Left lung (tissue), 4 donors: ENCODE measurements at regions not wholly inside any gene's neighbourhood (a gene's known extent, or its start where the extent isn't known, plus 50 kb on each side); places are given as distances from the start of the nearest gene placed in this dataset.

Experiments used
- ATAC-seq: fragments of 200-7000 bp; cut with Tn5 transposase; one replicate; pipeline ENCODE4 v1.9.1; 2020; ENCODE audit warnings: moderate library complexity
- DNase-seq, 4 donors: peaks; one replicate each; pipeline ENCODE4 v3.0.0-alpha.2; 2013 to 2020
- H3K27ac ChIP-seq, 2 donors: fragments of 200-600 bp; sonication (generic) in 1 of 2; one replicate each; pipeline versions ENCODE4 v1.5.0 to v1.8.0; 2020 to 2021
- H3K27me3 ChIP-seq, 2 donors: fragments of 200-600 bp; sonication (generic) in 1 of 2; one replicate each; pipeline versions ENCODE4 v1.5.0 to v1.8.0; 2020 to 2021
- H3K36me3 ChIP-seq, 2 donors: fragments of 200-600 bp; sonication (generic) in 1 of 2; one replicate each; pipeline versions ENCODE4 v1.5.0 to v1.8.0; 2020 to 2021
- H3K4me1 ChIP-seq, 2 donors: fragments of 200-600 bp; one replicate each; pipeline ENCODE4 v1.8.0; 2021
- H3K4me3 ChIP-seq, 2 donors: fragments of 200-600 bp; sonication (generic) in 1 of 2; one replicate each; pipeline versions ENCODE4 v1.5.0 to v1.8.0; 2020 to 2021; ENCODE audit warnings: mild to moderate bottlenecking in 1 of 2
- H3K9me3 ChIP-seq, 2 donors: fragments of 200-600 bp; sonication (generic) in 1 of 2; one replicate each; pipeline versions ENCODE4 v1.5.0 to v1.8.0; 2020 to 2021
- intact Hi-C, 2 donors: fragments of 100-400 bp; cut with DNase I; formaldehyde crosslinking; loops; one replicate each; pipeline versions ENCODE4 v1.11.2 to v1.14.2; 2022
- TF ChIP-seq, protein P1 (sequence below), 2 donors: fragments of 200-600 bp; sonication (generic) in 1 of 2; IDR thresholded peaks; one replicate each; pipeline versions ENCODE4 v1.5.0 to v1.8.0; 2021; ENCODE audit warnings: antibody characterized with exemption in 2 of 2
- donor health status: DM: no; HTN: yes; CAD: no.
- donor health status: DM: no; HTN: no; CAD: no.

DNA sequence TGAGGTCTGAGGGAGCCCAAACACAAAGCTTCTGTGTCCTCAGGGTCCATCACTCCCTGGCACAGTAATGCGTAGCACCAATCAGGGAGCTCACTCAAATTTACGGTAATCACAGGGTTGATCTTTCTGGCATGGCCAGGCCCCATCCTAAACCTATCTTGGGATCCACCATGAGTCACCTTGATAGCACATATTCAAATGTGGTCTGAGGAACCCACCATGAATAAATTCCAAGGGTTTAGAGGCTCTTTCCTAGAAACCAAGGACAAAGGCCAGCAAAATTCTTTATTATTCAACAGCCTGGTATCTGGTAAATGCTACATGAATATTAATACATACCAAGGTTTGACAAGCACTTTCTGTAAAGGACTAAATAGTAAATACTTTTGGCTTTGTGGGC, 254.5 kb downstream of the TLR4 start:
- intact Hi-C loops, result no loop called here
- TF ChIP-seq, protein P1, sequence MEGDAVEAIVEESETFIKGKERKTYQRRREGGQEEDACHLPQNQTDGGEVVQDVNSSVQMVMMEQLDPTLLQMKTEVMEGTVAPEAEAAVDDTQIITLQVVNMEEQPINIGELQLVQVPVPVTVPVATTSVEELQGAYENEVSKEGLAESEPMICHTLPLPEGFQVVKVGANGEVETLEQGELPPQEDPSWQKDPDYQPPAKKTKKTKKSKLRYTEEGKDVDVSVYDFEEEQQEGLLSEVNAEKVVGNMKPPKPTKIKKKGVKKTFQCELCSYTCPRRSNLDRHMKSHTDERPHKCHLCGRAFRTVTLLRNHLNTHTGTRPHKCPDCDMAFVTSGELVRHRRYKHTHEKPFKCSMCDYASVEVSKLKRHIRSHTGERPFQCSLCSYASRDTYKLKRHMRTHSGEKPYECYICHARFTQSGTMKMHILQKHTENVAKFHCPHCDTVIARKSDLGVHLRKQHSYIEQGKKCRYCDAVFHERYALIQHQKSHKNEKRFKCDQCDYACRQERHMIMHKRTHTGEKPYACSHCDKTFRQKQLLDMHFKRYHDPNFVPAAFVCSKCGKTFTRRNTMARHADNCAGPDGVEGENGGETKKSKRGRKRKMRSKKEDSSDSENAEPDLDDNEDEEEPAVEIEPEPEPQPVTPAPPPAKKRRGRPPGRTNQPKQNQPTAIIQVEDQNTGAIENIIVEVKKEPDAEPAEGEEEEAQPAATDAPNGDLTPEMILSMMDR (IDR thresholded peaks at IDR 0.05), result no peak
- H3K36me3 ChIP-seq, result no peaks in the 10 kb centered on the region
- no peaks in the 10 kb centered on the region for H3K27me3 ChIP-seq
- no peak overlapping the region for H3K4me3 ChIP-seq
- DNase-seq (no peak), ATAC-seq (no peak)
- no peak overlapping the region for H3K27ac ChIP-seq
- no peaks in the 10 kb centered on the region for H3K4me1 ChIP-seq
- no peaks in the 10 kb centered on the region for H3K9me3 ChIP-seq

DNA sequence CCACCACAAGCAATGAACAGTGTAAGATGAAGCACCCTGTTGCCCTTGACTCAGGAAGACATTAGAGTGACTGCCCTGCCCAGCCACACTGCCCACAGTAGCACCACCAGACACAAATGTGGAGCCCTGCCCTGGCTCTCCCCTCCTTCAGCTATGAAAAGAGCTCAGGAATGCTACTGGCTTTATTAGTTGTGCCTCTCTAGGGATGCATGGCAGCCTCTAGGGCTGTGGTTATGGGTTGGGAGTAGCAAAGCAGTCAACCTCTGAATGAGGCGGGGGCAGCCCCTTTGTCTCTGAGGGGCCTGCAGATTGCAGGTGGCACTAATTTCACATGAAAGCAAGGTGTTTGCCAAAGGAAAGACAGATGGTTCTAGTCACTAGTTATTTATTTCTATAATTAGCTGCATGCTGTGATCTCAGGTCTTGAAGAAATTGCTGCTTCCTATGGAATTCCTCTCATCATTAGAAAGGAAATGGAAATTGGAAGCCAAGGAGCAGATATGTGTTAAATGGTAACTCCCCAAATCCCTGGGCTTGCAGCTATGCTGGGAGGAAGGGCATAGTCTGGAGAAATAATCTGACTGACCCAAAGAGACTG, 259.4 kb downstream of the TLR4 start:
- no peak for ATAC-seq
- TF ChIP-seq, protein P1 (IDR thresholded peaks at IDR 0.05), result no peak
- no peak overlapping the region for H3K27ac ChIP-seq

DNA sequence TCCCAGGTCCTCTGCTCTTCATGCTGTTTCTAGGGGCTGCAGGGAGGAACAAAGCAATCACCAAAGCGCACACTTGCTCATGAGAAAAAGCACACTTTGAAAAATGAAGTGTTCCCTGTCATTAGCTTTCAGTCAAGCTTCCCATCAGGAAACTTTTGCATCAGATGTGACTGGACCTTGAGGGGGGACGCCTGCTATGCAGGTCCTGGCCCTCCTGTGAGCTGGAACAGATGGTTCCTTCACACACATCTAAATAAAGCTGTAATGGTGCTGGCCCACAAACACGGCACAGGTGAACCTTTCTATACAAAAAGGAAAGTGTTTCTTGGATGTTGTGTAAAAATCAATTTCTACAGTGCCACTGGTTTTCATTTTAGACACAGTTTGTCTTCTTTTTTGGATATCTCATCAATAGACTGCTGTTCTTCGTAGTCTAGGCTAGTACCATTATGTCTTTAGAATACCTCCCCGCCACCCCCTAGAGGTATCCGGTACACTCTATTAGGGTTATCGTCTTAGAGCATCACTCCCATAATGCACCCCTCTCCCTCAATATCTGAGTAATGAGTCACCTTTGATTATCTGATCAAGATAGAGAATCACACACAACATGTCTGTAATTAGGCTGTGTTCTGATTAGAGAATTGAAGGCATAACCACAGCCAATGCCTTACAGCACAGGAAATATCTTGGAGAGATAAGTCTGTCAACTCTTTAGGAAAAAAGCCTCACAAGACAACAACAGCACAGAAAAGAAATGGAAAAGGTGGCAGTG, 266.3 kb downstream of the TLR4 start:
- TF ChIP-seq, protein P1 (IDR thresholded peaks at IDR 0.05), result no peak
- intact Hi-C loops, result no loop called here
- Histone ChIP-seq H3K36me3 (no peaks in the 10 kb centered on the region), H3K27ac (no peak overlapping the region), H3K27me3 (no peaks in the 10 kb centered on the region), H3K9me3 (no peaks in the 10 kb centered on the region), H3K4me3 (no peak overlapping the region), H3K4me1 (no peaks in the 10 kb centered on the region)
- ATAC-seq, result no peak
- DNase-seq, result no peak

More for the DNA sequence above, 259.4 kb downstream of the TLR4 start:
- Histone ChIP-seq H3K9me3 (no peaks in the 10 kb centered on the region), H3K4me3 (no peak overlapping the region), H3K27me3 (no peaks in the 10 kb centered on the region), H3K4me1 (no peaks in the 10 kb centered on the region), H3K36me3 (no peaks in the 10 kb centered on the region)
- DNase-seq, result no peak
- intact Hi-C loops, result no loop called here

DNA sequence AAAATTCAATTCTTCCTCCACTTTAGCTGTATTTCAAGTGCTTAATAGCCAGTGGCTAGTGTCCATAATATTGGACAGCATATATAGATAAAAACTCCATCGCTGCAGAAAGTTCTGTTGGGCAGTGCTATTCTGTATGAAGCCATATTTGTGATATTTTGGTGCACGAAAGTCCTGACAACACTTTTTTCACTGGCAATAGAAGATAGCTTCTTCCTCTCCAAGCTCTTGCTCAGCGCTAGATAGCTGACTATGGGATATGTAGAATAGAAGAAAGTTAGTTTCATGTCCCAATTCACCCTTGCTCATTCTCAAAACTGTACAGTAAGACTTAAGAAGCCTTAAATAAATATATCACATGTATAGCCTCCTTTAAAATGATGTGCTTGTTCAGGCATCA, 269.9 kb downstream of the TLR4 start:
- Histone ChIP-seq H3K9me3 (peaks cover 0 to 2% of the 10 kb centered on the region in 2 donors), H3K36me3 (no peaks in the 10 kb centered on the region), H3K27me3 (no peaks in the 10 kb centered on the region), H3K4me3 (no peak overlapping the region), H3K27ac (no peak overlapping the region), H3K4me1 (no peaks in the 10 kb centered on the region)
- ATAC-seq, result no peak
- TF ChIP-seq, protein P1 (IDR thresholded peaks at IDR 0.05), result no peak
- no peak for DNase-seq
- intact Hi-C loops, result no loop called here

DNA sequence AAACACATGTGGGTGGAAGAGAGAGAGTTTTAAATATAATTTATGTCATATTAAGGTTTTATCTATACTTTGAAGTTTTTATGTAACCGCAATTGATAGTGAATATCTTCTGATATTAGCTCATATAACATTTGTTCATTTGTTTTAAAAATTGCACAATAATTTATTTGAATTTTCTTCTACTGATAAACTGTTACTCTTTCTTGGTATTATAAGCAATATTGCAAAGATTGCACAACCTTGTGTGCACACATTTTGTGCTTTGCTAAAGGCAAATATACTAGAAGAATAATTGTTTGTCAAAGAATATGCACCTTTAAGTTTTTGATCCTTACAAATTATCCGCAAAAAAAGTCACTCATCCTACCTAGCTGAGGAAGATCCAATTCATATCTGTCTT, 275.7 kb downstream of the TLR4 start:
- no peak for ATAC-seq
- Histone ChIP-seq H3K27ac (no peak overlapping the region), H3K4me1 (no peaks in the 10 kb centered on the region), H3K9me3 (peaks cover 0 to 2% of the 10 kb centered on the region in 2 donors), H3K27me3 (no peaks in the 10 kb centered on the region), H3K36me3 (no peaks in the 10 kb centered on the region), H3K4me3 (no peak overlapping the region)
- intact Hi-C loops, result no loop called here
- DNase-seq, result no peak
- TF ChIP-seq, protein P1 (IDR thresholded peaks at IDR 0.05), result no peak
